Heart right ventricle (tissue), 16 donors: ENCODE measurements at regions not wholly inside any gene's neighbourhood (a gene's known extent, or its start where the extent isn't known, plus 50 kb on each side); places are given as distances from the start of the nearest gene placed in this dataset.

ENCODE experiments used
- ATAC-seq, 8 donors: fragments of 200-7000 bp; cut with Tn5 transposase; one replicate each; pipeline ENCODE4 v1.9.1; 2020; ENCODE audit warnings: mild to moderate bottlenecking in 8 of 8, moderate library complexity in 8 of 8, moderate number of reproducible peaks in 1 of 8
- DNase-seq, 2 donors: peaks; one replicate each; pipeline ENCODE4 v3.0.0-alpha.2; 2020
- H3K27ac ChIP-seq, 10 donors: fragments of 200-600 bp; sonication (generic) in 2 of 10; one replicate each; pipeline versions ENCODE4 v1.5.0 to v1.8.0; 2020 to 2022; ENCODE audit warnings: mild to moderate bottlenecking in 3 of 10
- H3K27me3 ChIP-seq, 7 donors: fragments of 200-600 bp; one replicate each; pipeline ENCODE4 v1.8.0; 2021 to 2022; ENCODE audit warnings: mild to moderate bottlenecking in 2 of 7
- H3K36me3 ChIP-seq, 9 donors: fragments of 200-600 bp; sonication (generic) in 1 of 9; one replicate each; pipeline versions ENCODE4 v1.5.0 to v1.8.0; 2020 to 2022; ENCODE audit warnings: mild to moderate bottlenecking in 2 of 9
- H3K4me1 ChIP-seq, 9 donors: fragments of 200-600 bp; sonication (generic) in 1 of 9; one replicate each; pipeline versions ENCODE4 v1.5.0 to v1.8.0; 2020 to 2022; ENCODE audit warnings: mild to moderate bottlenecking in 4 of 9
- H3K4me3 ChIP-seq, 10 donors: fragments of 200-600 bp; sonication (generic) in 2 of 10; one replicate each; pipeline versions ENCODE4 v1.5.0 to v1.8.0; 2020 to 2022; ENCODE audit warnings: mild to moderate bottlenecking in 7 of 10, moderate library complexity in 2 of 10
- H3K9me3 ChIP-seq, 11 donors: fragments of 200-600 bp in 10 of 11; sonication (generic) in 2 of 11; one replicate each; pipeline versions ENCODE4 v1.5.0 to v1.8.0; 2013 to 2022; ENCODE audit warnings: mild to moderate bottlenecking in 2 of 11, control low read depth in 1 of 11, moderate library complexity in 1 of 11
- CTCF ChIP-seq, 9 donors: fragments of 200-600 bp; sonication (generic) in 2 of 9; IDR thresholded peaks; one replicate each; pipeline versions ENCODE4 v1.5.0 to v1.8.0; 2021 to 2022; ENCODE audit warnings: antibody characterized with exemption in 9 of 9, mild to moderate bottlenecking in 5 of 9, moderate library complexity in 1 of 9
- WGBS, 2 donors: extraction: QIAGEN DNeasy Blood & Tissue Kit; methylation state at CpG; one replicate each; pipeline ENCODE4 v1.1.7; 2013; ENCODE audit warnings: inconsistent platforms in 1 of 2; 5-methylcytosine and 5-hydroxymethylcytosine counted together
- intact Hi-C, 10 donors: fragments of 100-400 bp; cut with DNase I; formaldehyde crosslinking; loops; one replicate each; pipeline versions ENCODE4 v1.11.1 to v1.14.2; 2022
- donor health status: Arrhythmogenic right ventricular cardiomyopathy.
- donor health status: ischemic (EF 13 %, LVEDD 7.1; RV severe dilation, severe dysfunction).
- donor health status: healthy with polysubstance abuse.
- donor health status: DM: no; HTN: yes; CAD: no.
- donor health status: DM: no; HTN: no; CAD: no.
- donor health status: ischemic (EF 25% LVEDD 6.9; RV normal size, moderate dysfunction).
- donor health status: ischemic (EF 25% LVEDD 5.7; RV mildly dilated, moderate dysfunction).
- donor health status: healthy.
- donor health status: DM: yes; HTN: yes; CAD: no.
- donor health status: Ischemic cardiomyopathy.
- donor health status: ischemic (EF 35%, LVEDD 5.7; RV mildly dilated, moderate dysfunction).
- donor health status: nonischemic (EF 11% LVEDD 7.7; RV severe dilation, severe dysfunction).
- donor health status: DM: yes; HTN: yes; CAD: no.
- donor health status: PGD.
- donor health status: ischemic (EF 29% LVEDD 5.4; RV normal size, mild dysfunction).
- donor health status: nonischemic (EF 23%, LVEDD 6.1; RV moderate dilation, normal function).

GRCh38 chr7:17618652-17618974 lies 320.2 kb downstream of the AHR start:
- no peak for DNase-seq
- no peak overlapping the region for H3K27ac ChIP-seq
- no peaks in the 10 kb centered on the region for H3K27me3 ChIP-seq
- no peak overlapping the region for H3K4me3 ChIP-seq
- TF ChIP-seq CTCF (IDR thresholded peaks at IDR 0.05) = no peak
- no peaks in the 10 kb centered on the region for H3K4me1 ChIP-seq
- intact Hi-C loops = no loop called here
- H3K36me3 ChIP-seq = no peaks in the 10 kb centered on the region
- no peak for ATAC-seq
- H3K9me3 ChIP-seq = peaks cover 0 to 4% (median 0%) of the 10 kb centered on the region in 11 donors
- WGBS, 2 donors = 95 to 97% methylated on average over 1 of the region's 1 CpG

- Histone ChIP-seq H3K36me3 (no peaks in the 10 kb centered on the region), H3K4me3 (no peak overlapping the region), H3K4me1 (no peaks in the 10 kb centered on the region), H3K27ac (no peak overlapping the region), H3K27me3 (no peaks in the 10 kb centered on the region), H3K9me3 (peaks cover 0 to 4% (median 0%) of the 10 kb centered on the region in 11 donors)
- intact Hi-C loops = no loop called here
- 94 to 96% methylated on average over 5 of the region's 5 CpGs for WGBS, 2 donors
- DNase-seq (no peak), ATAC-seq (no peak)
- no peak for TF ChIP-seq CTCF (IDR thresholded peaks at IDR 0.05)
Observed at GRCh38 chr7:17619196-17619818, 320.9 kb downstream of the AHR start.

DNA sequence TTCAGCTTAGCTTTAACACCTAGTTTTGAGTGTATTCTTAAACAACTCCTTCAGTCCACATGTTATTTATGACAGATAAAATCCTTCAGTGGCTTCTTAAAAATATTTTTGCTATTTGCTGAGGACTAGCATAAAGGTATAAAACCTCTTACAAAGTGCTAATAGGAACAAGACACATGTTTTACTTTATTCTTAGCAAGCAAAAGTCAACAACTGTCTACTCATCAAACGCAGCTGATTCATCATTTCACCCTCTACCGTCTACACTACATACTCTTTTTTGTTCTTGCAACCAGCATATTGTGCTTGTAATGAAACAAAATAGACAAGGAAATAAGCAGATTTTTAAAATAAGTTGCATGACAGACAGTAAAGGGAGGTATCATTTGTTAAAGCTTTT lies 319.7 kb downstream of the SNX13 start:
- Histone ChIP-seq H3K9me3 (peaks cover 0 to 4% (median 0%) of the 10 kb centered on the region in 11 donors), H3K36me3 (no peaks in the 10 kb centered on the region), H3K4me3 (no peak overlapping the region), H3K4me1 (no peaks in the 10 kb centered on the region), H3K27ac (no peak overlapping the region), H3K27me3 (no peaks in the 10 kb centered on the region)
- intact Hi-C loops = no loop called here
- DNase-seq (no peak), ATAC-seq (no peak)
- no peak for TF ChIP-seq CTCF (IDR thresholded peaks at IDR 0.05)
- 87 to 92% methylated on average over 2 of the region's 2 CpGs for WGBS, 2 donors

DNA sequence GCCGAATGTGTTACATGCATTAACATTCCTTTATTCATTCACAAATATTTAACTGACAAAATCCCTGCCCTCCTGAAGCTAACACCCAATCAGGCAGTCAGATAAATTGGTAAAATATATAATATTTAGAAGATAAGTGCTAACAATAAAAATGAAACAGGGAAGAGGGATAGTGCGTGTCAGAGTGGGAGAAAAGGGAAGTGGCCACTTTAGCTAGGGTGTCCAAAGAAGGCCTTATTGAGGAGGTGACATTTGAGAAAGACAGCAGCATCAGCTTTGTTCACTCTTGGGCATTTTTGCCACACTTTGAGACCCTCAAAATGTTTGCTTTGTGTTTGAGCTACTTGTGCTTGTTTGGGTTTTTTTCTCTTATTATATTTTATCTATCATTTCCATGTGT lies 317.8 kb downstream of the SNX13 start:
- Histone ChIP-seq H3K4me1 (no peaks in the 10 kb centered on the region), H3K36me3 (no peaks in the 10 kb centered on the region), H3K27ac (no peak overlapping the region), H3K27me3 (no peaks in the 10 kb centered on the region), H3K4me3 (no peak overlapping the region), H3K9me3 (no peaks in the 10 kb centered on the region)
- ATAC-seq (no peak), DNase-seq (no peak)
- intact Hi-C loops = no loop called here
- 95 to 98% methylated on average over 2 of the region's 2 CpGs for WGBS, 2 donors
- TF ChIP-seq CTCF (IDR thresholded peaks at IDR 0.05) = no peak
